HepG2 (cell line): ENCODE measurements at regions not wholly inside any gene's neighbourhood (a gene's known extent, or its start where the extent isn't known, plus 50 kb on each side); places are given as distances from the start of the nearest gene placed in this dataset.

Source experiments
- BRCA1 ChIP-seq: sonication (generic); formaldehyde crosslinking; IDR thresholded peaks from 2 replicates; pipeline ENCODE4 v1.4.0; 2020; ENCODE audit warnings: missing genetic modification reagents
- CREM ChIP-seq, 2 experiments: sonication (generic) in 1 of 2; formaldehyde crosslinking in 1 of 2; IDR thresholded peaks; 2 replicates each; pipeline versions ENCODE4 v1.4.0 to v1.6.1; 2016 to 2020; ENCODE audit warnings: antibody characterized with exemption in 1 of 2, mild to moderate bottlenecking in 1 of 2, missing genetic modification reagents in 1 of 2
- HMG20B ChIP-seq: conservative IDR thresholded peaks from 2 replicates; pipeline ENCODE4 v1.6.1; 2016; ENCODE audit warnings: missing genetic modification reagents, missing compliant biosample characterization
- MLLT10 ChIP-seq: sonication (generic); formaldehyde crosslinking; IDR thresholded peaks from 2 replicates; pipeline ENCODE4 v1.4.0; 2020; ENCODE audit warnings: missing genetic modification reagents
- NFE2L2 ChIP-seq: fragments of 150-350 bp; IDR thresholded peaks from 2 replicates; pipeline ENCODE4 v1.6.1; 2014; ENCODE audit warnings: low read length
- POLR2A ChIP-seq, 2 experiments: IDR thresholded peaks; 2 replicates each; pipeline ENCODE4 v1.6.1; 2011; ENCODE audit warnings: low read depth in 2 of 2, low read length in 2 of 2, mild to moderate bottlenecking in 1 of 2, moderate library complexity in 1 of 2; ENCODE audit not compliant: insufficient read depth in 1 of 2
- RBAK ChIP-seq: sonication (generic); formaldehyde crosslinking; IDR thresholded peaks from 2 replicates; pipeline ENCODE4 v1.5.1; 2020; ENCODE audit warnings: mild to moderate bottlenecking, missing genetic modification reagents
- RBM22 ChIP-seq: fragments of 200-400 bp; formaldehyde crosslinking; optimal IDR thresholded peaks from 2 replicates; pipeline ENCODE3; 2017; ENCODE audit warnings: mild to moderate bottlenecking, low read length, moderate library complexity
- RXRA ChIP-seq: sonication (generic); formaldehyde crosslinking; IDR thresholded peaks from 2 replicates; pipeline ENCODE4 v1.5.1; 2020; ENCODE audit warnings: missing genetic modification reagents
- SMC3 ChIP-seq: IDR thresholded peaks from 2 replicates; pipeline ENCODE4 v1.6.1; 2011; ENCODE audit warnings: low read length, improper control_type of control experiment
- ZMYM4 ChIP-seq: sonication (generic); formaldehyde crosslinking; IDR thresholded peaks from 2 replicates; pipeline ENCODE4 v1.8.1; 2023; ENCODE audit warnings: mild to moderate bottlenecking, missing genetic modification reagents
- ZNF292 ChIP-seq: sonication (generic); formaldehyde crosslinking; IDR thresholded peaks from 2 replicates; pipeline ENCODE4 v1.8.1; 2022; ENCODE audit warnings: mild to moderate bottlenecking, low read depth, missing genetic modification reagents, borderline replicate concordance
- ZNF329 ChIP-seq: sonication (generic); formaldehyde crosslinking; IDR thresholded peaks from 2 replicates; pipeline ENCODE4 v1.9.0; 2021; ENCODE audit warnings: low read depth, mild to moderate bottlenecking, missing genetic modification reagents
- ZSCAN21 ChIP-seq: sonication (generic); formaldehyde crosslinking; IDR thresholded peaks from 2 replicates; pipeline ENCODE4 v1.8.0; 2022; ENCODE audit warnings: mild to moderate bottlenecking, missing genetic modification reagents, moderate library complexity, borderline replicate concordance
- TF ChIP-seq, protein P1 (sequence below): sonication (generic); formaldehyde crosslinking; IDR thresholded peaks from 2 replicates; pipeline ENCODE4 v1.5.0; 2020; ENCODE audit warnings: mild to moderate bottlenecking, missing genetic modification reagents
- TF ChIP-seq, protein P2 (sequence below): sonication (generic); formaldehyde crosslinking; IDR thresholded peaks from 2 replicates; pipeline ENCODE4 v1.5.0; 2020; ENCODE audit warnings: mild to moderate bottlenecking, missing genetic modification reagents, borderline replicate concordance
- TF ChIP-seq, protein P3 (sequence below), 2 experiments: sonication (generic) in 1 of 2; formaldehyde crosslinking in 1 of 2; IDR thresholded peaks; 2 replicates each; pipeline versions ENCODE4 v1.5.1 to v1.6.1; 2011 to 2020; ENCODE audit warnings: borderline replicate concordance in 1 of 2, low read depth in 1 of 2, low read length in 1 of 2, mild to moderate bottlenecking in 1 of 2, missing genetic modification reagents in 1 of 2, moderate library complexity in 1 of 2

DNA sequence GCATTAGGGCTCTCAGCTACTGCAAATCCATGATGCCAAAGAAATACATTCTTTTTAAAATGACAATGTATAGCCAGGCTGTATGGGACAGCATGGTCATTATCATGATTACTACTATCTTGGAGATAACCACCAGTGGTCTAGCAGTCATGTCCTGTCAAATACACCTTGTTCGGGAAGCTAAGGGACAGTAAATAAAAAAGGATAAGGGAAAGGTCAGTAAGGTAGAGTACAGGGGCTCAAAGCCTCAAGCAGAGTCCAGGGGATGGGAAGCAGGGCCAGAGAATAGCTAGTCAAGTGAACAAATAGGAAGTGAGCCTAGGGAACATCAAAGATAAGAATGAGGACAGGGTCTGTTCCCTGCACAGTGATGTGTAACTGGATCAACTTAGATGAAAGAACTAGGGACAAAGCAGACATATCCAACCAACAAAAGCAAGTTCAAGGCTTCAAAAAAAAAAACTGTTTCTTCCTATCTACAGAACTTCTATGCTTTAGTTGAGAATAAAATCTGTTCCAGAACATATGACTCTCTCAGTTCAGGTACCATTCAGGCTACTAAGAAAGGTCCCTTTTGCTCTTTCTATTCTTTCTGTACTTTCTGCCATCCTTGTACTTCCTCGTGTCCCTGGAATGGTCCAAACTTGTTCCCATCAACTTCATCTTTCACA is 62.9 kb upstream of the EHBP1 start (continued):
- TF ChIP-seq, protein P1, sequence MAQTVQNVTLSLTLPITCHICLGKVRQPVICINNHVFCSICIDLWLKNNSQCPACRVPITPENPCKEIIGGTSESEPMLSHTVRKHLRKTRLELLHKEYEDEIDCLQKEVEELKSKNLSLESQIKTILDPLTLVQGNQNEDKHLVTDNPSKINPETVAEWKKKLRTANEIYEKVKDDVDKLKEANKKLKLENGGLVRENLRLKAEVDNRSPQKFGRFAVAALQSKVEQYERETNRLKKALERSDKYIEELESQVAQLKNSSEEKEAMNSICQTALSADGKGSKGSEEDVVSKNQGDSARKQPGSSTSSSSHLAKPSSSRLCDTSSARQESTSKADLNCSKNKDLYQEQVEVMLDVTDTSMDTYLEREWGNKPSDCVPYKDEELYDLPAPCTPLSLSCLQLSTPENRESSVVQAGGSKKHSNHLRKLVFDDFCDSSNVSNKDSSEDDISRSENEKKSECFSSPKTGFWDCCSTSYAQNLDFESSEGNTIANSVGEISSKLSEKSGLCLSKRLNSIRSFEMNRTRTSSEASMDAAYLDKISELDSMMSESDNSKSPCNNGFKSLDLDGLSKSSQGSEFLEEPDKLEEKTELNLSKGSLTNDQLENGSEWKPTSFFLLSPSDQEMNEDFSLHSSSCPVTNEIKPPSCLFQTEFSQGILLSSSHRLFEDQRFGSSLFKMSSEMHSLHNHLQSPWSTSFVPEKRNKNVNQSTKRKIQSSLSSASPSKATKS, result 0 out of 2 replicates have a peak, but pooled peaks have one; percentile 4
- no peak for TF ChIP-seq RBM22
- TF ChIP-seq NFE2L2, result no peak
- no peak for TF ChIP-seq POLR2A (IDR thresholded peaks at IDR 0.05; ENCODE audit: insufficient read depth in 1 of 2, low read depth in 2 of 2, low read length in 2 of 2)
- peak; percentile 26; the same call in 1 of the 2 replicates for TF ChIP-seq ZSCAN21 (CRISPR knock-in tag)
- TF ChIP-seq ZNF292 (CRISPR knock-in tag), result peak; percentile 93
- TF ChIP-seq MLLT10 (CRISPR knock-in tag), result no peak
- no peak for TF ChIP-seq BRCA1 (CRISPR knock-in tag)
- TF ChIP-seq CREM (IDR thresholded peaks at IDR 0.05), result peak; percentile 92
- no peak for TF ChIP-seq CREM (CRISPR knock-in tag; IDR thresholded peaks at IDR 0.05)
- TF ChIP-seq, protein P2, sequence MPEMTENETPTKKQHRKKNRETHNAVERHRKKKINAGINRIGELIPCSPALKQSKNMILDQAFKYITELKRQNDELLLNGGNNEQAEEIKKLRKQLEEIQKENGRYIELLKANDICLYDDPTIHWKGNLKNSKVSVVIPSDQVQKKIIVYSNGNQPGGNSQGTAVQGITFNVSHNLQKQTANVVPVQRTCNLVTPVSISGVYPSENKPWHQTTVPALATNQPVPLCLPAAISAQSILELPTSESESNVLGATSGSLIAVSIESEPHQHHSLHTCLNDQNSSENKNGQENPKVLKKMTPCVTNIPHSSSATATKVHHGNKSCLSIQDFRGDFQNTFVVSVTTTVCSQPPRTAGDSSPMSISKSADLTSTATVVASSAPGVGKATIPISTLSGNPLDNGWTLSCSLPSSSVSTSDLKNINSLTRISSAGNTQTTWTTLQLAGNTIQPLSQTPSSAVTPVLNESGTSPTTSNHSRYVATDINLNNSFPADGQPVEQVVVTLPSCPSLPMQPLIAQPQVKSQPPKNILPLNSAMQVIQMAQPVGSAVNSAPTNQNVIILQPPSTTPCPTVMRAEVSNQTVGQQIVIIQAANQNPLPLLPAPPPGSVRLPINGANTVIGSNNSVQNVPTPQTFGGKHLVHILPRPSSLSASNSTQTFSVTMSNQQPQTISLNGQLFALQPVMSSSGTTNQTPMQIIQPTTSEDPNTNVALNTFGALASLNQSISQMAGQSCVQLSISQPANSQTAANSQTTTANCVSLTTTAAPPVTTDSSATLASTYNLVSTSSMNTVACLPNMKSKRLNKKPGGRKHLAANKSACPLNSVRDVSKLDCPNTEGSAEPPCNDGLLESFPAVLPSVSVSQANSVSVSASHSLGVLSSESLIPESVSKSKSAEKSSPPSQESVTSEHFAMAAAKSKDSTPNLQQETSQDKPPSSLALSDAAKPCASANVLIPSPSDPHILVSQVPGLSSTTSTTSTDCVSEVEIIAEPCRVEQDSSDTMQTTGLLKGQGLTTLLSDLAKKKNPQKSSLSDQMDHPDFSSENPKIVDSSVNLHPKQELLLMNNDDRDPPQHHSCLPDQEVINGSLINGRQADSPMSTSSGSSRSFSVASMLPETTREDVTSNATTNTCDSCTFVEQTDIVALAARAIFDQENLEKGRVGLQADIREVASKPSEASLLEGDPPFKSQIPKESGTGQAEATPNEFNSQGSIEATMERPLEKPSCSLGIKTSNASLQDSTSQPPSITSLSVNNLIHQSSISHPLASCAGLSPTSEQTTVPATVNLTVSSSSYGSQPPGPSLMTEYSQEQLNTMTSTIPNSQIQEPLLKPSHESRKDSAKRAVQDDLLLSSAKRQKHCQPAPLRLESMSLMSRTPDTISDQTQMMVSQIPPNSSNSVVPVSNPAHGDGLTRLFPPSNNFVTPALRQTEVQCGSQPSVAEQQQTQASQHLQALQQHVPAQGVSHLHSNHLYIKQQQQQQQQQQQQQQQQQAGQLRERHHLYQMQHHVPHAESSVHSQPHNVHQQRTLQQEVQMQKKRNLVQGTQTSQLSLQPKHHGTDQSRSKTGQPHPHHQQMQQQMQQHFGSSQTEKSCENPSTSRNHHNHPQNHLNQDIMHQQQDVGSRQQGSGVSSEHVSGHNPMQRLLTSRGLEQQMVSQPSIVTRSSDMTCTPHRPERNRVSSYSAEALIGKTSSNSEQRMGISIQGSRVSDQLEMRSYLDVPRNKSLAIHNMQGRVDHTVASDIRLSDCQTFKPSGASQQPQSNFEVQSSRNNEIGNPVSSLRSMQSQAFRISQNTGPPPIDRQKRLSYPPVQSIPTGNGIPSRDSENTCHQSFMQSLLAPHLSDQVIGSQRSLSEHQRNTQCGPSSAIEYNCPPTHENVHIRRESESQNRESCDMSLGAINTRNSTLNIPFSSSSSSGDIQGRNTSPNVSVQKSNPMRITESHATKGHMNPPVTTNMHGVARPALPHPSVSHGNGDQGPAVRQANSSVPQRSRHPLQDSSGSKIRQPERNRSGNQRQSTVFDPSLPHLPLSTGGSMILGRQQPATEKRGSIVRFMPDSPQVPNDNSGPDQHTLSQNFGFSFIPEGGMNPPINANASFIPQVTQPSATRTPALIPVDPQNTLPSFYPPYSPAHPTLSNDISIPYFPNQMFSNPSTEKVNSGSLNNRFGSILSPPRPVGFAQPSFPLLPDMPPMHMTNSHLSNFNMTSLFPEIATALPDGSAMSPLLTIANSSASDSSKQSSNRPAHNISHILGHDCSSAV (CRISPR knock-in tag), result no peak
- TF ChIP-seq SMC3, result peak; percentile 15; the same call in 1 of the 2 replicates
- peak; percentile 89 for TF ChIP-seq HMG20B (CRISPR knock-in tag)
- TF ChIP-seq, protein P3, sequence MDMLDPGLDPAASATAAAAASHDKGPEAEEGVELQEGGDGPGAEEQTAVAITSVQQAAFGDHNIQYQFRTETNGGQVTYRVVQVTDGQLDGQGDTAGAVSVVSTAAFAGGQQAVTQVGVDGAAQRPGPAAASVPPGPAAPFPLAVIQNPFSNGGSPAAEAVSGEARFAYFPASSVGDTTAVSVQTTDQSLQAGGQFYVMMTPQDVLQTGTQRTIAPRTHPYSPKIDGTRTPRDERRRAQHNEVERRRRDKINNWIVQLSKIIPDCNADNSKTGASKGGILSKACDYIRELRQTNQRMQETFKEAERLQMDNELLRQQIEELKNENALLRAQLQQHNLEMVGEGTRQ (IDR thresholded peaks at IDR 0.05; ENCODE audit: low read depth, low read length), result no peak
- TF ChIP-seq, protein P3 (CRISPR knock-in tag; IDR thresholded peaks at IDR 0.05; ENCODE audit: borderline replicate concordance), result no peak
- peak; percentile 96 for TF ChIP-seq ZMYM4 (CRISPR knock-in tag)
- no peak for TF ChIP-seq ZNF329 (CRISPR knock-in tag)
- TF ChIP-seq RXRA, result peak; percentile 86; the same call in 1 of the 2 replicates
- TF ChIP-seq RBAK (CRISPR knock-in tag), result 0 out of 2 replicates have a peak, but pooled peaks have one; percentile 57
